ENCODE measurements at regions not wholly inside any gene's neighbourhood (a gene's known extent, or its start where the extent isn't known, plus 50 kb on each side); places are given as distances from the start of the nearest gene placed in this dataset.

GRCh38 chr2:57884281-57884680, 162.3 kb upstream of the VRK2 start:
- DNase-seq, result no peak

GRCh38 chr2:57885742-57886141, 160.9 kb upstream of the VRK2 start:
- DNase-seq, result no peak

DNA sequence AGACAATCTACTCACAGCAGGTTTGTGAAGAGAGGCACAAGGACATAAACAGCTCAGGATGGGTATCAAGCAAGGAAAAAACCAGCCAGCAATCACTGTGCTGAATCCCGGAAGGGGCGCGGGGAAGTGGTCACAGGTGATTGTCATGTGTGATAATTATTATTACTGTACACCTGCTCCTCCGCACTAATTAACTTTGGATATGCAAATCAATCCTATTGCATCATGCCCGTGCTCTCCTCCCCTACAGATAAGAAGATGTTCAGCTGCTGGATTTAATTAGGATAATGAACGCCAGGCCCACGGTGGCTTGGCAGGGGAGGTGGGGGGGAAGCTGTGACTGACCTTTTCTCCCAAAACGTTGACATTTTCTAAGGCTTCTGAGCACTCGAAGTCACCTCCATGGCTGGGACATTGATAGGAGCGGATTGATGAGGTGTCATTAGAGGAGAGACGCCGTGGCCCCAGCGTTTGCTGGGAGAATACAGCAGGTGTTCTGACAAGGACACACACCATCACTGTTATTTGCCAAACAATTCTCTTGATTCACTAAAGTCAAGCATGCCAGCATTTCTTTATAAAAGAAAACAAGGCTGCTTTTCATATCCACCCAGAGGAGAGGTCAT, 160.3 kb upstream of the VRK2 start:
- DNase-seq, result no peak

GRCh38 chr2:57888463-57888862, 158.1 kb upstream of the VRK2 start:
- no peak for DNase-seq

- DNase-seq, result no peak
Measured at GRCh38 chr2:57890464-57890863, 156.1 kb upstream of the VRK2 start.

DNA sequence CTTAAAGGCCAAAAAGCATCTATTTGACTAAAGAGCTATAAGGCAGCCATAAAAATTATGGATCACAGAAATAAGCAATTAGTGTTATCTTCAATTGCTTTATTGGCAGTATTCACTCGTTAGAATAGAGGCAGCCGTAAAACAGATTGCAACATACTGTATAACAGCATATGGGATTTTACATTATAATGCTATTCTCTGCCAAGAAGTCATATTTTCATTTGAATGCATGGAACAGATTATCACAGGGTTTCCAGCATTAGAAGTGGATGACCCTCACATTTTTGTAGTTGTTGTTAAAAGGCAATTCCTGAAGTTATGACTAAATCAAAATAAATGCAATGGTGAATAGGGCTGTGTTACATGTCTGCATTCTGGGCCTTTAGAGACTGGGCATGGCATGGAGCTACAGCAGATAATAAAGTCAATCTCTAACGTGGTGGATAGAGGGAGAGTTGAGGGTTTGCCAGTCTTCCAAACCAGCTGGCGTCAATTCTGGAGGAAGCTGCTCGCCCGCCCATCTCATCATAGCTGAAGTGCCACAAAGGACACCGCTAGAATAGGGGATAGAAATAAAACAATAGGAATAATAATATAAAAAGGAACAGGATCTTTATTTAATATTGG, 155.4 kb upstream of the VRK2 start:
- no peak for DNase-seq

DNA sequence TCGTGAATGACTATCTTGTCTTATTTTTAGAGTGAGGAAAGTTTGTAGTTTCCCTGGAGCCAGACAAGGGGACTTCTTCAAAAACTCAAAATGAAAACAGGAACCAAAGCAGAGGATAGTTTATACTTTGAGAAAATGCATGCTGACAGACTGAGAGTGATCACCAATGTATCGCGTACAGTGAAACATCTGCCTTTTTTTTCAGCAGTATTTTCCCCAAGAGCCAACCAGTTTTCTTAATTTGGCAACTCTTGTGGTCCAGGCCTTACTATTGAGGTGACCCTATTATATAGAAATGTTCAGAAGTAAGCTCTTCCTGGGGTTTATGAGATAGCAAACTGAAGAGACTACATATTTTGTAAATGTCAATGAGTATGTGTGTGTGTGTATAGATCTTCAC, 153.7 kb upstream of the VRK2 start:
- DNase-seq, result no peak

DNA sequence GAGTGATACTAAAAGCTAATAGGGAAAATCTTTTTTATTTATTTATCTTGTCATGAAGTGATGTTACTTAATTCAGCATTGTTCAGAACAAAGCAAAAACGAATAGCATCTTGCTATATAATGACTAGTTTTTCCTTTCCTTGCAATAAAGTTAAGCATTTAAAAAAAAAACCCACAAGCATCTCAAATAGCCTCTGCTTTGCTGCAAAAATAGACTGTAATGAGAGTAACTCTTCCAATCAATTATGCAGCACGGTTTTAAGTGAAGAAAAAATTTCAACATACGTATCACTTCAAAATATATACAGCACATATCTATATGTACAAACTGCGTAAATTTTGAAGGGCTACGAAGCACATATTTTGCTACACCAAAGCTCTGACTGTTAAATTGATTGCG, 153.3 kb upstream of the VRK2 start:
- no peak for DNase-seq

- no peak for DNase-seq
Measured at GRCh38 chr2:57893786-57894185, 152.8 kb upstream of the VRK2 start.

GRCh38 chr2:57894381-57894780, 152.2 kb upstream of the VRK2 start:
- no peak for DNase-seq

DNA sequence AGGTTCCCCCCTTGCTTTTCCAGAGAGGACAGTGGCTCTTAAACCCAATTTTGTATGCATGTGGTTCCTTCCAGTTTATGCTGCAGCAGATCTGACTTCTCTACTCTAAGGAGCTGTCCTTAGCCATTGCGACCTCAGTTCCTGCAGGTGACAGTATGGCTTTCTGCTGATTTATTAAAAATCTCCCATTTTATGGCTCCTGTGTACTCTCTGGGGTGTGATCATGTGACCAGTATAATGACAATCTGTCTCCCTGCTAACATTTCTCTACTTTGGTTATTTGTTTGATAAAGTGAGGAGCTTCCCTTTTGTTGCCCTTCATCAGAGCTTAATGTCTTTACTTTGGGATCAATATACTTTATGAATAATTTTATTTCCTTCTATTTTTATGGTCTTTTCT, 148.7 kb upstream of the VRK2 start:
- no peak for DNase-seq

DNA sequence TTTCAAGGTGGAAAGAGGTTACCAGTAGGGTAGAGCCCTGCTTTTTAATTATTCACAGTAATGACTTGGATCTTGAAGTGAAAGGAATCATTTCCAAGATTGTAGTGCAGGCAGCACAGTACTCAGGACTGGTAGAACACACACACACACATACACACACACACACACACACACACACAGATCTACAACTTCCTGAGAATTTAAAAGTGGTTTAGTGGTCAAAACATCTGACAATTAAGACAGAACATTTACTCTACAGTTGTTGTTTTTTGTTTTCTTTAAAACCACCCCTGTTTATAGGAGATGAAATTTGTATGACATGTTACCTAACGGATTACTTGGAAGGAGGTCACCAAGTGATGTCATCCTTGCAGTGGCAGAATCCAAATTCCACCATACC, 146.7 kb upstream of the VRK2 start:
- no peak for DNase-seq

DNA sequence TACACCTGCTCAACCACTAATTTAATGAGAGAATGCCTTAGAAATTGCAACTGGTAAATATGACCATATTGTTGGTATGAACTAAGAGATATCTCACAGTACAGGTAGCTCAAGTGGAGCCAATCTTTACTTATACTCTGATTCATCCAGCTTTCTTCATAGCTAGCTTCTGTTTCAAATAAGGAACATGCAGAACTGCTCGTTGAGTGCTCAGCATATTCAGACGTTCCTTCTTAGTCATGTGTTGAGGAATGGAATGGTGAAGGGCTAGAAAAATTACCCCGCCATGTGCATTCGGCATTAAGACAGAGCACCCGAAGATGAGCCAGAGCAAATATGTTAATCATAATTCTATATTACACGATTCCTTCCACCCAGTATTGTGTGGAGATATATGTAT, 144.0 kb upstream of the VRK2 start:
- no peak for DNase-seq

DNA sequence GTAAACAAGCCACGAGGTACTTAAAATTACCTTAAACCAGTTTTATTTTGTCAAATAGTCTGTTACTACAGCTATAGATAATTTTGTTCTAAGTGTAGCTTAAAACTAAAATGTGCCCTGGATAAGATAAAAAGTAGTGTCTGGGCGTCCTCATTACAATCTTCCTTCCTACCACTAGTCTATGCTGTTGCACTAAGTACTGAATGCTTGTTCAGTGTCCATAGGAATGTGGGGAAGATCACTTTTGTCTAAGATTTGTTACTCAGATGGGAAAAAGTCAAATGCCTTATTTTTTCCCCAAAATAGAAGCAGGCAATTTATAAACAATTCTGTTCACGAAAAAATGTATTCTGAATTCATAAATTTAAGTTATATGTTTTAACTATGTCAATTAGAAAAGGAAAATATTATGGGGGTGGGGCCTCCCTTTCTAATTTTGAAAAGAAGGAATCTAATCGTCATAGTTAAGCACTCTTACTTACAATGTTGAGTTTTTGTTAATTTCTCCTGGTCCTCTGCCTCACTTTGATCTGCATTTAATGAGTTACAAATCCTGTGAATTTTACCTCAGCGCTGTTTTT, 140.4 kb upstream of the VRK2 start:
- DNase-seq, result peak; percentile 31

DNA sequence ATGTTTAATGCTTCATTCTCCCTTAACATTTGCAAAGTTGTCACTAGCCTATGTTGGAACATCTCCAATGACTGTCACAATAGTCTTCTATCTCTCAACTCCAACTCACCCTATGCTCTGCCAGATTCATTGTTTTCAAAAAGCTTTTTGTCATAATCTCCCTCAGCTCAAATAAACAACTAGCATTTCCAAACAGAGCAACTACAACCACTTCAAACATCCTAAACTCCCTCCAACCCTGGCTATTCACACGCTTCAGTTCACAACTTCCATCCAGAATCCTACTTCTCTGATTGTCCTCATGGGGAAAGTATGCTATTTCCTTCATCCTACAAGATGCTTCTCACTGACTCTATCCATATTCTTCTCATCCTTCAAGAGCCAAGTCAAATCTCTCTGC, 139.2 kb upstream of the VRK2 start:
- no peak for DNase-seq

GRCh38 chr2:57908736-57909161, 137.9 kb upstream of the VRK2 start:
- DNase-seq, result no peak

GRCh38 chr2:57918126-57918525, 128.5 kb upstream of the VRK2 start:
- no peak for DNase-seq

- DNase-seq, result no peak
Measured at GRCh38 chr2:57920342-57920939, 126.2 kb upstream of the VRK2 start.

GRCh38 chr2:57934659-57935058, 111.9 kb upstream of the VRK2 start:
- no peak for DNase-seq

- no peak for DNase-seq
Measured at GRCh38 chr2:57936216-57936615, 110.4 kb upstream of the VRK2 start.

DNA sequence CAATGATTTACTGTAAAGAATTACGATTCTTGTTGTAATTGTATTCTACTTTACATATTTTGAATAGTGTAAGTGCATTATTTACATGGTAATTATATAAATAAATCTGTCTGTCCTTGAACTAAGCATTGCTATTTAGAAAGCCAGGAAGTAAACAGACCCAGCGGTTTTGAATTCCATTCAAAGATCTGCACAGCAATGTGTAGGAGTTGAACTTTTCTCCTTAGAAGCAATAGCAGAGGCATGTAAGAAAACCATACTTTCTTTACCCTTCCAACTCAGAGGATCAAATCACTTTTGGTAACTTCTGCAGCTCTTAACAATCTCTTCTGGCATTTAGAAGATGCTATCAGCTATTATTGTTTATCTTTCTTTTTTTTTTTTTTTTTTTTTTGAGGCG, 109.2 kb upstream of the VRK2 start:
- DNase-seq, result no peak

- DNase-seq, result no peak
Measured at GRCh38 chr2:57941816-57942215, 104.8 kb upstream of the VRK2 start.

DNA sequence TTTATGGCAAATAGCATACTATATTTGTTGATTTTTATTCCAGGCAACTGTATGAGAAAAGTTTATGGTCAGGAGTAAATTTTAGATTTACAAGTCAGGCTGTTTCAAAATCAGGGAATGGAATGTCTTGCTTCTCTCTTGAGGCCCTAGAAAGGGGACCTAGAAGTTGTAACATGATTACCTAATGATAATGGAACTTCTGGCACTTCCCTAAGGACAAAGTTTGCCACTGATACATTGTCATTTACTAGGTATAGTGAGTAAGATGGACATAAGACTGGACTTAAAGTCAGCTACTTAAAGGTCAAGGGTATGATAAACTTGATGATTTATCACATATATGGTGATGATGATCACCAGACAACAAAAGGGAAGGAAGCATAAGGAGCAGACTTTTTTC, 103.3 kb upstream of the VRK2 start:
- DNase-seq, result no peak

Measured in muscle of arm (tissue), 1 donor.